DOHH2 (cell line): ENCODE measurements at regions not wholly inside any gene's neighbourhood (a gene's known extent, or its start where the extent isn't known, plus 50 kb on each side); places are given as distances from the start of the nearest gene placed in this dataset.

Experiments
- H3F3A ChIP-seq: fragments of 200-600 bp; sonication (generic), shearing (Covaris generic); 2 replicates; pipeline ENCODE4 v1.6.0; 2016; ENCODE audit warnings: antibody characterized with exemption, mild to moderate bottlenecking; ENCODE audit not compliant: control insufficient read depth, insufficient read depth
- H3K27ac ChIP-seq: fragments of 200-600 bp; sonication (generic); 2 replicates; pipeline ENCODE4 v1.5.1; 2014; ENCODE audit warnings: low read depth, mild to moderate bottlenecking, low read length, moderate library complexity
- H3K27me3 ChIP-seq: fragments of 200-600 bp; sonication (generic); 2 replicates; pipeline ENCODE4 v1.6.1; 2014; ENCODE audit warnings: mild to moderate bottlenecking, low read length, mixed read lengths; ENCODE audit not compliant: control insufficient read depth
- H3K36me3 ChIP-seq: fragments of 200-600 bp; sonication (generic); 2 replicates; pipeline ENCODE4 v1.6.1; 2014; ENCODE audit warnings: mild to moderate bottlenecking, low read length, moderate library complexity, mixed read lengths; ENCODE audit not compliant: control insufficient read depth
- H3K4me1 ChIP-seq: fragments of 200-600 bp; sonication (generic); 2 replicates; pipeline ENCODE4 v1.6.1; 2014; ENCODE audit warnings: mild to moderate bottlenecking, low read length, mixed read lengths; ENCODE audit not compliant: control insufficient read depth
- H3K4me2 ChIP-seq: fragments of 200-600 bp; sonication (generic); 2 replicates; pipeline ENCODE4 v1.6.0; 2014; ENCODE audit warnings: mild to moderate bottlenecking, low read length, moderate library complexity
- H3K4me3 ChIP-seq: fragments of 200-600 bp; sonication (generic); 2 replicates; pipeline ENCODE4 v1.5.1; 2014; ENCODE audit warnings: mild to moderate bottlenecking, low read length, mixed read lengths
- H3K79me2 ChIP-seq: fragments of 200-600 bp; sonication (generic); 2 replicates; pipeline ENCODE4 v1.6.1; 2014; ENCODE audit warnings: mild to moderate bottlenecking, low read length, mixed read lengths; ENCODE audit not compliant: control insufficient read depth
- H3K9me2 ChIP-seq: fragments of 200-600 bp; sonication (generic); replicated peaks from 2 replicates; pipeline ENCODE4 v1.6.1; 2014; ENCODE audit warnings: mild to moderate bottlenecking, low read length, mixed read lengths; ENCODE audit not compliant: control insufficient read depth
- H3K9me3 ChIP-seq: fragments of 200-600 bp; sonication (generic); 2 replicates; pipeline ENCODE4 v1.6.1; 2014; ENCODE audit warnings: antibody characterized with exemption, low read length, mixed read lengths; ENCODE audit not compliant: control insufficient read depth, insufficient read depth
- H4K20me1 ChIP-seq: fragments of 200-600 bp; sonication (generic); 2 replicates; pipeline ENCODE4 v1.6.0; 2014; ENCODE audit warnings: low read depth, mild to moderate bottlenecking, antibody characterized with exemption, low read length, moderate library complexity; ENCODE audit not compliant: control insufficient read depth, insufficient read depth
- CTCF ChIP-seq: fragments of 200-600 bp; sonication (generic); IDR thresholded peaks from one replicate; pipeline ENCODE4 v1.5.1; 2014; ENCODE audit warnings: antibody characterized with exemption, mild to moderate bottlenecking, low read depth, low read length; ENCODE audit not compliant: poor library complexity, severe bottlenecking
- EZH2phosphoT487 ChIP-seq: fragments of 200-600 bp; sonication (generic); IDR thresholded peaks from 2 replicates; pipeline ENCODE4 v1.6.1; 2017; ENCODE audit warnings: borderline replicate concordance, mild to moderate bottlenecking, antibody characterized with exemption, low read length, moderate library complexity, mixed read lengths

GRCh38 chr20:52612046-52612632 is 360.0 kb upstream of the TSHZ2 start:
- TF ChIP-seq EZH2phosphoT487 (no peak), CTCF (no peak)
- no peaks in the 10 kb centered on the region for H4K20me1 ChIP-seq
- H3K9me3 ChIP-seq: no peaks in the 10 kb centered on the region
- no peaks in the 10 kb centered on the region for H3F3A ChIP-seq
- H3K27me3 ChIP-seq: no peaks in the 10 kb centered on the region
- H3K4me1 ChIP-seq: no peaks in the 10 kb centered on the region
- no peak overlapping the region for H3K4me3 ChIP-seq
- H3K4me2 ChIP-seq: no peak overlapping the region
- H3K79me2 ChIP-seq: no peaks in the 10 kb centered on the region
- no peaks in the 10 kb centered on the region for H3K9me2 ChIP-seq
- no peaks in the 10 kb centered on the region for H3K36me3 ChIP-seq
- no peak overlapping the region for H3K27ac ChIP-seq

- Histone ChIP-seq H4K20me1 (no peaks in the 10 kb centered on the region), H3K27me3 (no peaks in the 10 kb centered on the region), H3K27ac (no peak overlapping the region), H3K9me3 (no peaks in the 10 kb centered on the region), H3F3A (no peaks in the 10 kb centered on the region), H3K4me1 (no peaks in the 10 kb centered on the region), H3K4me2 (no peak overlapping the region), H3K36me3 (no peaks in the 10 kb centered on the region), H3K79me2 (no peaks in the 10 kb centered on the region), H3K4me3 (no peak overlapping the region), H3K9me2 (no peaks in the 10 kb centered on the region)
- TF ChIP-seq EZH2phosphoT487 (no peak), CTCF (no peak)
Measured at GRCh38 chr20:52610749-52611148, 361.4 kb upstream of the TSHZ2 start.

- Histone ChIP-seq H3F3A (no peaks in the 10 kb centered on the region), H3K27ac (no peak overlapping the region), H3K9me3 (no peaks in the 10 kb centered on the region), H4K20me1 (no peaks in the 10 kb centered on the region), H3K36me3 (no peaks in the 10 kb centered on the region), H3K9me2 (no peaks in the 10 kb centered on the region), H3K4me3 (no peak overlapping the region), H3K27me3 (no peaks in the 10 kb centered on the region), H3K4me2 (no peak overlapping the region), H3K4me1 (no peaks in the 10 kb centered on the region), H3K79me2 (no peaks in the 10 kb centered on the region)
- TF ChIP-seq EZH2phosphoT487 (no peak), CTCF (no peak)
Measured at GRCh38 chr20:52601295-52601971, 370.7 kb upstream of the TSHZ2 start.
